HuH-7.5 (cell line): ENCODE measurements at regions not wholly inside any gene's neighbourhood (a gene's known extent, or its start where the extent isn't known, plus 50 kb on each side); places are given as distances from the start of the nearest gene placed in this dataset.
"Not testable (repeated sequence)": the region's sequence is repeated elsewhere in the genome, so short reads cannot be mapped to it uniquely, and the experiment has no call there.

ENCODE experiments used
- DNase-seq: peaks from one replicate; pipeline ENCODE4 v3.0.0; 2011; ENCODE audit warnings: low spot score

DNA sequence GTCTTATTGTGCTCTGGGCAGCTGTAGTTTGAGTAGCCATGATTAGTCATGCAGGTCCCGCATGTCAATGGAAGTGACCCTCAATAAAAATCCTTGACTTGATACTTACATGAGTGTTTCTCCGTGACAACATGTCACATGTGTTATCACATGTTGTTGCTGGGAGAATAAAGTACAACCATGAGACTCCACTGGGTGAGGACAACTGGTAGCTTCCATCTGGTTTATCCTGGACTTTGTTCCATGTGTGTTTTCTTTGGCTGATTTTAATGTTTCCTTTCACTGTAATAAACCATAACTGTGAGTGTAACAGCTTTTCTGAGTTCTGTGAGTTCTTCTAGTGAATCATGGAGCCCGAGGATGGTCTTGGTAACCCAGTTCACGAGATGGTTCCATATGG is 63.1 kb upstream of the NDN start:
- no peak for DNase-seq

- DNase-seq: no peak
Observed at GRCh38 chr15:23750776-23751175, 63.7 kb upstream of the NDN start.

GRCh38 chr15:23753248-23753647 is 66.1 kb upstream of the NDN start:
- DNase-seq: no peak

DNA sequence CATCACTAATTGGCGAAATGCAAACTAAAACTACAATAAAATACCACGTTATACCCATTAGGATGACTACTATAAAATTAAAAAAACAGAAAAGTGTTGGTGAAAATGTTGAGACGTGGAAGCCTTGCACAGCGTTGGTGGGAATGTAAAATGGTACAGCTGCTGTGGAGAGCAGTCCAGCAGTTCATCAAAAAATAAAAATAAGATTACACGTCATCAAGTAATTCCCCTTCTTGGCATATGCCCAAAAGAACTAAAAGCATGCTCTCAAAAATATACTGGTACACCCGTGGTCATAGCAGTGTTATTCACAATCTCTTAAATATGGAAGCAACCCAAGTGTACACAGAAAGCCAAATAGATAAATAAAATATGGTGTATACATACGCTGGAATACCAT is 71.8 kb upstream of the NDN start:
- DNase-seq: no peak

- DNase-seq: no peak
Observed at GRCh38 chr15:23760024-23760423, 72.9 kb upstream of the NDN start.

DNA sequence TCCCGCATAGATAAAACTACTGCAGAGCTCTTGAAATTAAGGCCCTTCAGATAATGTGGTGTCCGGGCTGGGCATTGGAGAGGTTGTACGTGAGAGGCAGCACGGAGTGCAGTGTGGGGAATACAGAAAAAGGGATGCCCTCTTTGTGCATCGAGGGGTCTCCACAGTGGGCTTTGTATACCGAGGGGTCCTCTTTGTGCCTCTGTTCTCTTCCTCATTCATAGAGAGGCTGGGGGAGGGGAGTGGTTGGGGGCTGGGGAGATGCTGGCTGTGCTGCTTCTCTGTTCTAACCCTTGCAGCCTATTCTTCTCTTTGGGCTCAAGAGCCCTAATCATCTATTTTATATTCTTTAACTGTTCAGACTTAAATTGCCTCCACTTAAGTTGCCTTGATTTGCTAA is 74.3 kb upstream of the NDN start:
- DNase-seq: no peak

DNA sequence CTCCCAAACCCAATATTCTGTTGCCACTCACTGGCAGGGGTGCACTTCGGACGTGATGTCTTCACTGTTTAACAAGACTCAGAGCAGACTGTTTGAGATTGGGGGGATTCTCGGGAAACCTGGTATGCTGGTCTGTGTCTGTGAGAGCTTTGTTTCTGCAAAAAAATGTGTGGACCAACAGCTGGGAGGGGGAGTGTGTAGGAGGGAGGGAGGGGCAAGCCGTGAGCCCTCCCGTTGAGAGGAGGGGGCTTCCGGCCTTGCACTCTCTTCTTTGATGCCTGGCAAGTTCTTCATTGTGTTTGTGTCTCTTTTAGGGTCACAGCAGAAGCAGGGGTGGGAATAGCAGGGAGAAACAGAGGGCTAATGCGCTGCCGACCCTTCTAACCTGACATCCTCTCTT is 74.9 kb upstream of the NDN start:
- DNase-seq: no peak

- DNase-seq: no peak
Observed at GRCh38 chr15:23763021-23763420, 75.9 kb upstream of the NDN start.

GRCh38 chr15:23764306-23764705 is 77.2 kb upstream of the NDN start:
- no peak for DNase-seq

DNA sequence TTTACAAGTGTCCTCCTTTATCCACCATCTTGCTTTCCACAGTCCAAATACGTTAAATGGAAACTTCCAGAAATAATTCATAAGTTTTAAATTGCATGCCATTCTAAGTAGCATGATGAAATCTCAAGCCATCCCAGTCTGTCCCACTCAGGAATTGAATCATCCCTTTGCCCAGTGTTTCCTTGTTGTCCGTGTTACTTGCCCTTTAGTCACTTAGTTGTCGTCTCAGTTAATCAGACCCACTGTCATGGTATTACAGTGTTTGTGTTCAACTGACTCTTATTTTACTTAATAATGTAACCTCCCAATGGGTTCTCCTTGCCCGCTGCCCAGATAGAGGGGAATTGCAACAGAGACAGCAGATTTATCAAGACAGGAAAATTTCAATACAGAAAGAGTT is 77.6 kb upstream of the NDN start:
- no peak for DNase-seq

- DNase-seq: not testable (repeated sequence)
Observed at GRCh38 chr15:23766779-23767178, 79.7 kb upstream of the NDN start.

DNA sequence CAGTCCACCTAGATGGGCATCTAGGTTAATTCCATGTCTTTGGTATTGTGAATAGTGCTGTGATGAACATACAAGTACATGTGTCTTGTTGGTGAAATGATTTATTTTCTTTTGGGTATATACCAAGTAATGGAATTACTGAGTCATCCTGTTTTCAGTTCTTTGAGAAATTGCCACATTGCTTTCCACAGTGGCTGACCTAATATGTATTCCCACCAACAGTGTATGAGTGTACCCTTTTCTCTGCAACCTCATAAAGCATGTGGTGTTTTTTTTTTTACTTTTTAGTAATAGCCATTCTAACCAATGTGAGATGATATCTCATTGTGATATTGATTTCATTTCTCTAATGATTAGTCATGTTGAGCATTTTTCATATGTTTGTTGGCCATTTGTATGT is 86.0 kb upstream of the NDN start:
- no peak for DNase-seq

GRCh38 chr15:23787346-23788105 is 100.4 kb upstream of the NDN start:
- DNase-seq: no peak

DNA sequence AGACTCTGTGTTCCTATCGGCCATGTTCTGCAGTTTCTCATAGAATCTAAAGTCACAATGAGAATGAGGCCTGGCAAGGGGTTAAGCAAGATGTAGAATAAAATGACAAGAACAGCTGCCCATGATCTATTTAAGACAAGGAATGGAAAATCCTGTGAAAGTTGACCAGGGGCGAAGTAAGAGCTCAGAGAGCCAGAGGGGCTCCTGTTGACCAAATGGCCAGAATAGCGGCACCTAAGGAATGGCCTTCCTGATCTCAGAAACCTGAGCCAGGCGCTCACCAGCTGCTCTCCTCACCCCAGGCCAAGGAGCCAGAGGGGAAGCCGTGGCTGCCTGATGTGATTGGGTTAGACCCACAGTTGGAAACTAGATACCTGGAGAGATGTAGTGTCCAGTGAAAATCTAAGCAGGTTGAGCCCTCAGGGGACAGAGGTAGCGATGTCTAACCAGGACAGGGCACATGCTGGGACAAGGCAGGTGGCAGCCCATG is 106.1 kb upstream of the NDN start:
- DNase-seq: no peak

- DNase-seq: no peak
Observed at GRCh38 chr15:23797747-23798446, 110.8 kb upstream of the NDN start.

GRCh38 chr15:23801881-23802280 is 114.8 kb upstream of the NDN start:
- DNase-seq: no peak

DNA sequence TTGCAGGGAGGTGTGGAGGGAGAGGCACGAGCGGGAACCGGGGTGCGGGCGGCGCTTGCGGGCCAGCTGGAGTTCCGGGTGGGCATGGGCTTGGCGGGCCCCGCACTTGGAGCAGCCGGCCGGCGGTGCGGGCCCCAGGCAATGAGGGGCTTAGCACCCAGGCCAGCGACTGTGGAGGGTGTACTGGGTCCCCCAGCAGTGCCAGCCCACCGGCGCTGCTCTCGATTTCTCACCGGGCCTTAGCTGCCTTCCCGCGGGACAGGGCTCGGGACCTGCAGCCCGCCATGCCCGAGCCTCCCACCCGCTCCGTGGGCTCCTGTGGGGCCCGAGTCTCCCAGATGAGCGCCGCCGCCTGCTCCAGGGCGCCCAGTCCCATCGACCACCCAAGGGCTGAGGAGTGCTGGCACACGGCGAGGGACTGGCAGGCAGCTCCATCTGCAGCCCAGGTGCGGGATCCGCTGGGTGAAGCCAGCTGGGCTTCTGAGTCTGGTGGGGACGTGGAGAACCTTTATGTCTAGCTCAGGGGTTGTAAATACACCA is 115.9 kb upstream of the NDN start:
- not testable (repeated sequence) for DNase-seq

DNA sequence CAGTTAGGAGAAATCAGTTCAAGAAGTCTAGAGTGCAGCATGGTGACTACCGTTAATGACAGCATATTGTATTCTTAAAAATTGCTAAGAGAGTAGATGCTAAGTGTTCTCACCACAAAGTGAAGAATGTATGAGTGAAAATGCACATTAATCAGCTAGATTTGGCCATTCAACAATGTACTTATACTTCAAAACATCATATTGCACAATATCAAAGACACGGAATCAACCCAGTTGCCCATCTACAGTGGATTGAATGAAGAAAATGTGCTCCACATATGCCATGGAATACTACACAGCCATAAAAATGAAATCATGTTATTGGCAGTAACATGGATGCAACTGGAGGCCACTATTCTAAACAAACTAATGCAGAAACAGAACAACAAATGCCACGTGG is 119.9 kb upstream of the NDN start:
- DNase-seq: no peak

DNA sequence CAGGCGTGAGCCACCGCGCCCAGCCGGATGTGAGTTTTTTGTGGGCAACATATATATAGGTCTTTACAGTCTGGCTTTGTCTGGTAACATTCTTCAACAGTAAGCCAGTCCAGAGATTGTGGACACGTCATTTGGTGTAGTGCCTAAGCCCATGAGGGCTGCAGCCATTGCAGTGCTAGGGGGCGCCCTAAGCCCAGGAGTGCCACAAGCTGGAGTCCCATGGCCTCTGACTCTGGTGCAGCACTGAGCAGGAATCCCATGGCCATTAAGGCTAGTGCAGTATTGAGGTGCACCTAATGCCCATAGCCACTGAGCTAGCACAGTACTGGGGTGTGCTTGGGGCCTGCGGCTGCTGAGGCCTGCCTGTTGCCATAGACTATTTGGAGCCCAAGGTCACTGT is 136.4 kb upstream of the NDN start:
- DNase-seq: no peak

DNA sequence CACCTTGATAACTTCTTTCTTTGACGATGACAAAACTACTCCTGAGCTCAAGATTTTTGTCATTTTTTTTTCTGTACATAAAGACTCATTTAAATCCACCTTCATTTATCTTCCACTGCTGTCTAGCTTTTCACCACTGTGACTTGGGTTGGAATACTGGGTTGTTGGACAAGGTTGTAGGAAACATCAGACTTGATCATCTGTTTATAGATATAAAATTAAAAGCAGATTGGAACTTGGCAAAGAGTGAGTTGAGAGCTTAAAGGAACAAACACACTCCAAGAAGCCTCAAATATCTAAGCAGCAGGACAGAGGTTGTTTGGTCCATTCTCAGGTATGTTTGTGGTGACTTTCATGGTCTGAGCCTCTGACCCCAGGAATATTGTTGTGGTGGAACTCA is 141.7 kb upstream of the NDN start:
- no peak for DNase-seq

GRCh38 chr15:23835953-23836352 is 148.8 kb upstream of the NDN start:
- no peak for DNase-seq

DNA sequence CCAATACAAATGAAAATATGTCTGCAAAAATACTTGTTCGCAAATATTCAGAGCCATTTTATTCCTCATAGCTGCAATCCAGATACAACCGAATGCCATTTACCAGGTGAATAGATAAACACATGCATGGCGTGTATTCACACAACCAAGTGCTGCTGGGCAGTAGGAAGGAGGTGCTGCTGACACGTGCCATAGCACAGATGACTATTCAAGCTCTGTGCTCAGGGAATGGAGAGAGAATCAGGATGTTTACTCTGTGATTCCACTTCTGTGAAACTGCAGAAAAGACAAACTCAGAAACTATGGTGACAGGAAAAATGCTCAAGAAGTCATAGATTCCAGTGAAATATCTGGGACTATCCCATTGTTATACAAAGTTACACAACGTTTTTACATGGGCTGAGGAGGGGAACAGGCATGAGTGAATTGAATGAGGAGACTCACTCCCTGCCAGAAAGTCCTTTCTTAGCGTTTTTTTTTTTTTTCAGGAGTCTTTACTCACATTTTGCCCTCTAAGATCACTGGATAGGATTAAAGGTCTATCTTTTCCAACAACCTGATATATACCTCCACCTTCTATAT is 152.9 kb upstream of the NDN start:
- DNase-seq: no peak

- DNase-seq: no peak
Observed at GRCh38 chr15:23846218-23846617, 159.1 kb upstream of the NDN start.
